ENCODE measurements at regions not wholly inside any gene's neighbourhood (a gene's known extent, or its start where the extent isn't known, plus 50 kb on each side); places are given as distances from the start of the nearest gene placed in this dataset.

GRCh38 chr7:65230231-65230630, 143.4 kb upstream of the ZNF92 start:
- no peak overlapping the region for H3K18ac ChIP-seq (ENCODE audit: extremely low read depth, low read length)
- no peaks in the 10 kb centered on the region for H3K79me1 ChIP-seq (ENCODE audit: low read depth, low read length)
- DNase-seq (ENCODE audit: low read depth in 1 of 2, low spot score in 2 of 2): no peak
- H3K4me2 ChIP-seq (ENCODE audit: insufficient read depth in 1 of 2, low read depth in 2 of 2, low read length in 2 of 2): no peak overlapping the region
- no peaks in the 10 kb centered on the region for H3K27me3 ChIP-seq (replicated peaks in 1 of 4; ENCODE audit: control insufficient read depth in 3 of 4, extremely low read depth in 1 of 4, insufficient read depth in 3 of 4, low read length in 3 of 4)
- no peak overlapping the region for H3K14ac ChIP-seq (ENCODE audit: insufficient read length)
- no peak overlapping the region for H3K9ac ChIP-seq (replicated peaks in 1 of 4; ENCODE audit: extremely low read depth in 1 of 4, low read depth in 3 of 4, low read length in 3 of 4)
- 78% methylated on average over 1 of the region's 1 CpG; no CpG with 5 or more reads in 1 of the 2 experiments for WGBS, 2 experiments (ENCODE audit: extremely low coverage in 1 of 2, insufficient coverage in 1 of 2, insufficient read length in 1 of 2, insufficient replicate concordance in 2 of 2, low coverage in 1 of 2, low lambda C conversion rate in 2 of 2, missing lambda C conversion rate in 1 of 2)
- no peak overlapping the region for H2AFZ ChIP-seq (ENCODE audit: low read length)
- H4K5ac ChIP-seq (ENCODE audit: insufficient read length, low read depth, low read length): no peak overlapping the region
- no peak overlapping the region for H3K23ac ChIP-seq (ENCODE audit: insufficient read length)
- no peak overlapping the region for H4K91ac ChIP-seq (replicated peaks; ENCODE audit: insufficient read length, low read length)
- CTCF ChIA-PET (ENCODE audit: partially characterized antibody): interaction anchor here (2.2 kb wide), 1 partner anchor 77 kb away, joined by 14 read pairs; no protein-coding TSS in a partner anchor
- peaks cover 0 to 3% (median 0%) of the 10 kb centered on the region in 4 experiments; a peak in 2 of 7 replicates for H3K4me1 ChIP-seq (replicated peaks in 1 of 4; ENCODE audit: control insufficient read depth in 3 of 4, insufficient read depth in 4 of 4, low read length in 3 of 4)
- no peaks in the 10 kb centered on the region for H3K9me3 ChIP-seq (ENCODE audit: insufficient read depth in 2 of 2, low read depth in 1 of 2, low read length in 1 of 2)
- no peak overlapping the region for H2BK20ac ChIP-seq (ENCODE audit: low read length)
- no peak for FAIRE-seq
- no peak overlapping the region for H3K4me3 ChIP-seq (ENCODE audit: extremely low read depth in 1 of 4, insufficient read depth in 2 of 4, low read depth in 3 of 4, low read length in 4 of 4)
- H3K56ac ChIP-seq (replicated peaks; ENCODE audit: insufficient read length, low read depth, low read length): no peak overlapping the region
- no peak overlapping the region for H2AK5ac ChIP-seq (ENCODE audit: low read depth, low read length)
- H3K4ac ChIP-seq (replicated peaks; ENCODE audit: insufficient read length, low read depth, low read length): no peak overlapping the region
- no peaks in the 10 kb centered on the region for H3K23me2 ChIP-seq (ENCODE audit: low read depth, low read length)
- no peak overlapping the region for H2BK5ac ChIP-seq (ENCODE audit: low read depth, low read length)
- H3K79me2 ChIP-seq (ENCODE audit: control insufficient read depth in 1 of 2, insufficient read depth in 2 of 2, low read length in 2 of 2): no peaks in the 10 kb centered on the region
- TF ChIP-seq USF2 (IDR thresholded peaks at IDR 0.05; ENCODE audit: low read length) (no peak), RBBP5 (IDR thresholded peaks at IDR 0.05; ENCODE audit: borderline replicate concordance, low read depth, low read length) (no peak), YY1 (IDR thresholded peaks at IDR 0.05; ENCODE audit: low read depth, low read length) (no peak), CBX8 (IDR thresholded peaks at IDR 0.05; ENCODE audit: borderline replicate concordance, low read depth, low read length) (no peak), POLR2AphosphoS5 (IDR thresholded peaks at IDR 0.05; ENCODE audit: low read depth, low read length) (no peak), SIRT6 (IDR thresholded peaks at IDR 0.05; ENCODE audit: low read length) (no peak), BACH1 (IDR thresholded peaks at IDR 0.05; ENCODE audit: low read length) (no peak), E2F6 (IDR thresholded peaks at IDR 0.05) (no peak), HDAC6 (IDR thresholded peaks at IDR 0.05; ENCODE audit: low read depth, low read length) (no peak), GABPA (IDR thresholded peaks at IDR 0.05; ENCODE audit: borderline replicate concordance, insufficient read depth, low read length) (no peak)
- no peak overlapping the region for H2BK12ac ChIP-seq (ENCODE audit: low read depth, low read length)
- H4K20me1 ChIP-seq (replicated peaks in 1 of 2; ENCODE audit: control insufficient read depth in 1 of 2, insufficient read depth in 2 of 2, low read length in 2 of 2): no peaks in the 10 kb centered on the region
- H3K36me3 ChIP-seq (ENCODE audit: control insufficient read depth in 2 of 4, insufficient read depth in 4 of 4, low read length in 3 of 4): no peaks in the 10 kb centered on the region
- H2BK15ac ChIP-seq (ENCODE audit: low read length): no peak overlapping the region
- H3K27ac ChIP-seq (ENCODE audit: low read depth, low read length): no peak overlapping the region
- H2BK120ac ChIP-seq (replicated peaks; ENCODE audit: low read depth, low read length): no peak overlapping the region
- no peak overlapping the region for H4K8ac ChIP-seq (ENCODE audit: extremely low read depth, insufficient read depth, low read length)
- POLR2A ChIA-PET (ENCODE audit: partially characterized antibody): no interaction called here
